K562 (cell line): ENCODE measurements at regions not wholly inside any gene's neighbourhood (a gene's known extent, or its start where the extent isn't known, plus 50 kb on each side); places are given as distances from the start of the nearest gene placed in this dataset.

Experiments
- ATAC-seq: fragments of 200-7000 bp; cut with Tn5 transposase; 3 replicates; pipeline ENCODE4 v1.9.1; 2020; ENCODE audit warnings: moderate library complexity
- BruUV-seq: library from RNA; stranded (reverse); fragments of 400-500 nt; replicated peaks from 2 replicates; lab custom pipeline; 2021; lab: Mats Ljungman, UMichigan
- CTCF ChIA-PET: fragments of 300-600 bp; formaldehyde crosslinking; extraction: SDS; loops from one replicate; lab custom pipeline; 2021; ENCODE audit warnings: low intra/inter-chr PET ratio; lab: Yijun Ruan, JAX
- POLR2A ChIA-PET: fragments of 300-600, 350-650 bp; sonication (Branson Sonifier 250); formaldehyde crosslinking; extraction: SDS; loops from one replicate; lab custom pipeline; 2021; ENCODE audit warnings: antibody characterized with exemption, inconsistent platforms; lab: Yijun Ruan, JAX
- DNase-seq, 4 experiments: peaks; one replicate each; pipeline versions ENCODE4 v3.0.0 to v3.0.0-alpha.2; 2011 to 2018; ENCODE audit warnings: low spot score in 3 of 4, mixed read lengths in 3 of 4; ENCODE audit errors: extremely low read depth in 1 of 4
- FAIRE-seq: peaks from 2 replicates; lab custom pipeline; 2011; peaks lifted over from hg19 to GRCh38; lab: Jason Lieb, UNC
- H2AFZ ChIP-seq: 2 replicates; pipeline ENCODE4 v1.6.0; 2011; ENCODE audit warnings: low read depth, low read length, control low read depth, inconsistent platforms
- H3K27ac ChIP-seq: fragments of 200-600 bp; 3 replicates; pipeline ENCODE4 v1.8.0; 2011; ENCODE audit warnings: low read depth, mild to moderate bottlenecking, control low read depth, inconsistent platforms, low read length, moderate library complexity, mixed read lengths; ENCODE audit errors: extremely low read depth
- H3K27me3 ChIP-seq, 2 experiments: fragments of 300-600 bp in 1 of 2; 2 replicates in 1 of 2; 3 replicates in 1 of 2; pipeline versions ENCODE4 v1.6.0 to v1.8.0; 2011; ENCODE audit warnings: inconsistent platforms in 2 of 2, low read length in 2 of 2, mild to moderate bottlenecking in 1 of 2, mixed read lengths in 1 of 2, moderate library complexity in 1 of 2; ENCODE audit not compliant: control insufficient read depth in 2 of 2, insufficient read depth in 2 of 2
- H3K36me3 ChIP-seq: fragments of 300-600 bp; 3 replicates; pipeline ENCODE4 v1.8.0; 2011; ENCODE audit warnings: mild to moderate bottlenecking, low read length, inconsistent platforms; ENCODE audit not compliant: control insufficient read depth, insufficient read depth
- H3K4me1 ChIP-seq, 2 experiments: fragments of 200-600 bp in 1 of 2; replicated peaks in 1 of 2; 2 replicates in 1 of 2; 3 replicates in 1 of 2; pipeline versions ENCODE4 v1.5.1 to v1.8.0; 2011; ENCODE audit warnings: inconsistent platforms in 2 of 2, low read length in 2 of 2, mild to moderate bottlenecking in 1 of 2, mixed read lengths in 1 of 2, moderate library complexity in 1 of 2; ENCODE audit not compliant: control insufficient read depth in 2 of 2, insufficient read depth in 2 of 2
- H3K4me2 ChIP-seq: 2 replicates; pipeline ENCODE4 v1.6.1; 2011; ENCODE audit warnings: low read length, control low read depth, inconsistent platforms, mixed read lengths; ENCODE audit not compliant: insufficient read depth
- H3K4me3 ChIP-seq: fragments of 200-600 bp; sonication (generic), shearing (Covaris generic); 2 replicates; pipeline ENCODE4 v1.5.1; 2016; ENCODE audit warnings: control low read depth, inconsistent platforms
- H3K79me2 ChIP-seq: fragments of 200-600 bp; 3 replicates; pipeline ENCODE4 v1.8.0; 2011; ENCODE audit warnings: low read length, inconsistent platforms; ENCODE audit not compliant: control insufficient read depth, insufficient read depth
- H3K9ac ChIP-seq, 2 experiments: 2 replicates each; pipeline versions ENCODE4 v1.6.0 to v1.6.1; 2011; ENCODE audit warnings: low read depth in 2 of 2, low read length in 2 of 2, control low read depth in 1 of 2, inconsistent platforms in 1 of 2, mild to moderate bottlenecking in 1 of 2, mixed read lengths in 1 of 2; ENCODE audit not compliant: insufficient read depth in 1 of 2
- H3K9me1 ChIP-seq: one replicate; pipeline ENCODE4 v1.6.0; 2011; ENCODE audit warnings: inconsistent platforms, mild to moderate bottlenecking, low read length, moderate library complexity; ENCODE audit not compliant: control insufficient read depth, insufficient read depth
- H3K9me3 ChIP-seq: replicated peaks from 2 replicates; pipeline ENCODE4 v1.5.1; 2011; ENCODE audit warnings: low read depth, low read length, inconsistent platforms; ENCODE audit not compliant: control insufficient read depth, insufficient read depth
- H4K20me1 ChIP-seq: replicated peaks from 2 replicates; pipeline ENCODE4 v1.6.1; 2011; ENCODE audit warnings: low read length, inconsistent platforms, mixed read lengths; ENCODE audit not compliant: control insufficient read depth, insufficient read depth
- C11orf30 ChIP-seq: fragments of 450-650 bp; IDR thresholded peaks from 2 replicates; pipeline ENCODE4 v1.6.1; 2016; ENCODE audit warnings: low read depth, mild to moderate bottlenecking
- DPF2 ChIP-seq: fragments of 450-650 bp; IDR thresholded peaks from 2 replicates; pipeline ENCODE4 v1.6.1; 2016
- HIVEP1 ChIP-seq: fragments of 250-450 bp; sonication (Bioruptor Pico); IDR thresholded peaks from 2 replicates; pipeline ENCODE4 v1.4.0; 2020; ENCODE audit warnings: mild to moderate bottlenecking
- NRF1 ChIP-seq, 2 experiments: fragments of 450-650 bp; IDR thresholded peaks in 1 of 2; conservative IDR thresholded peaks in 1 of 2; 2 replicates each; pipeline ENCODE4 v1.6.1; 2014; ENCODE audit warnings: mild to moderate bottlenecking in 2 of 2
- RBM17 ChIP-seq: fragments of 200-400 bp; formaldehyde crosslinking; IDR thresholded peaks from 2 replicates; pipeline ENCODE4 v1.6.1; 2017; ENCODE audit warnings: low read depth, mild to moderate bottlenecking, low read length, borderline replicate concordance
- STAT5B ChIP-seq: fragments of 250-450 bp; sonication (Bioruptor Pico); IDR thresholded peaks from 2 replicates; pipeline ENCODE4 v1.8.0; 2021; ENCODE audit warnings: mild to moderate bottlenecking, inconsistent platforms
- TCF15 ChIP-seq: fragments of 250-450 bp; sonication (Bioruptor Pico); IDR thresholded peaks from 2 replicates; pipeline ENCODE4 v1.8.0; 2022; ENCODE audit warnings: moderate library complexity, mild to moderate bottlenecking, inconsistent platforms
- whole genome bisulfite sequencing: fragments of 100-300 bp; shearing (Covaris generic); methylation state at CpG from one replicate; pipeline ENCODE4 v1.1.6; 2016; ENCODE audit warnings: low coverage, mixed read lengths; ENCODE audit not compliant: insufficient coverage; ENCODE audit errors: missing lambda C conversion rate; 5-methylcytosine and 5-hydroxymethylcytosine counted together
- in situ Hi-C: fragments of 300-500 bp; cut with MboI; formaldehyde crosslinking; loops from 4 replicates; pipeline ENCODE4 v1.15.0; 2018; ENCODE audit warnings: inconsistent platforms, mixed read lengths
- intact Hi-C: fragments of 100-400 bp; cut with micrococcal nuclease; formaldehyde crosslinking; loops from 2 replicates; pipeline ENCODE4 v1.14.2; 2022
- TF ChIP-seq, protein P1 (sequence below), 2 experiments: fragments of 450-650 bp in 1 of 2; IDR thresholded peaks; 2 replicates each; pipeline ENCODE4 v1.6.1; 2011 to 2017; ENCODE audit warnings: low read depth in 2 of 2, antibody characterized with exemption in 1 of 2, borderline replicate concordance in 1 of 2, low read length in 1 of 2, mild to moderate bottlenecking in 1 of 2, mixed read lengths in 1 of 2; ENCODE audit not compliant: control insufficient read depth in 1 of 2

GRCh38 chr13:56975647-56976046 lies 165.1 kb upstream of the PRR20A start:
- Histone ChIP-seq H3K9me3 (no peaks in the 10 kb centered on the region), H3K27ac (no peak overlapping the region), H3K79me2 (no peaks in the 10 kb centered on the region), H2AFZ (no peak overlapping the region), H3K9ac (no peak overlapping the region), H3K27me3 (no peaks in the 10 kb centered on the region), H3K9me1 (no peaks in the 10 kb centered on the region), H3K4me2 (no peak overlapping the region), H3K36me3 (no peaks in the 10 kb centered on the region), H4K20me1 (no peaks in the 10 kb centered on the region), H3K4me3 (no peak overlapping the region), H3K4me1 (no peaks in the 10 kb centered on the region)
- intact Hi-C loops, result no loop called here
- no peak for DNase-seq
- ChIA-PET CTCF (no interaction called here), POLR2A (no interaction called here)
- no peak for FAIRE-seq
- BruUV-seq, result no TSS peak
- TF ChIP-seq C11orf30 (no peak), RBM17 (no peak), TCF15 (CRISPR knock-in tag) (no peak), HIVEP1 (CRISPR knock-in tag) (no peak), NRF1 (conservative IDR thresholded peaks at IDR 0.05 in 1 of 2, IDR thresholded peaks at IDR 0.05 in 1 of 2) (no peak)
- in situ Hi-C loops, result no loop called here
- no peak for ATAC-seq
- WGBS, result 0% methylated on average over 1 of the region's 1 CpG

DNA sequence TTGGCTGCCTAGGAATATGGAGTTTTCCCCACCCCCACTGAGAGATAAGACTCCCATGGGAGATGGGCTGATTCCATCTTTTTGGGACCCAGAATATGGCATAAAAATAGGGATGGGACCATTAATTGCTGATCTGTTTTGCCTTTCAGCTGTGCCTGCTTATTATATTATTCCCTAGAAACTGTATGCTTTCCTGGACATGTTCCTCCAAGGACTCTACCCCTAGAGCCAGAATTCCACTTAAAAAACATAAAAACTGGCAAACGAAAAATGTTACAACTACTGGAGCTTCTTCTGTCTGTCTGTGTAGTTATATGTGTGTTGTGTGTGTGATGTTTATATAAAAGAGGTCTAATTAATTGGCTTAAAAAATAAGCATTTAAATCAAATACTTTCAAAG lies 159.9 kb upstream of the PRR20A start:
- TF ChIP-seq DPF2, result no peak
- TF ChIP-seq STAT5B (CRISPR knock-in tag), result no peak
- TF ChIP-seq, protein P1, sequence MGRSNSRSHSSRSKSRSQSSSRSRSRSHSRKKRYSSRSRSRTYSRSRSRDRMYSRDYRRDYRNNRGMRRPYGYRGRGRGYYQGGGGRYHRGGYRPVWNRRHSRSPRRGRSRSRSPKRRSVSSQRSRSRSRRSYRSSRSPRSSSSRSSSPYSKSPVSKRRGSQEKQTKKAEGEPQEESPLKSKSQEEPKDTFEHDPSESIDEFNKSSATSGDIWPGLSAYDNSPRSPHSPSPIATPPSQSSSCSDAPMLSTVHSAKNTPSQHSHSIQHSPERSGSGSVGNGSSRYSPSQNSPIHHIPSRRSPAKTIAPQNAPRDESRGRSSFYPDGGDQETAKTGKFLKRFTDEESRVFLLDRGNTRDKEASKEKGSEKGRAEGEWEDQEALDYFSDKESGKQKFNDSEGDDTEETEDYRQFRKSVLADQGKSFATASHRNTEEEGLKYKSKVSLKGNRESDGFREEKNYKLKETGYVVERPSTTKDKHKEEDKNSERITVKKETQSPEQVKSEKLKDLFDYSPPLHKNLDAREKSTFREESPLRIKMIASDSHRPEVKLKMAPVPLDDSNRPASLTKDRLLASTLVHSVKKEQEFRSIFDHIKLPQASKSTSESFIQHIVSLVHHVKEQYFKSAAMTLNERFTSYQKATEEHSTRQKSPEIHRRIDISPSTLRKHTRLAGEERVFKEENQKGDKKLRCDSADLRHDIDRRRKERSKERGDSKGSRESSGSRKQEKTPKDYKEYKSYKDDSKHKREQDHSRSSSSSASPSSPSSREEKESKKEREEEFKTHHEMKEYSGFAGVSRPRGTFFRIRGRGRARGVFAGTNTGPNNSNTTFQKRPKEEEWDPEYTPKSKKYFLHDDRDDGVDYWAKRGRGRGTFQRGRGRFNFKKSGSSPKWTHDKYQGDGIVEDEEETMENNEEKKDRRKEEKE (IDR thresholded peaks at IDR 0.05; ENCODE audit: borderline replicate concordance in 1 of 2, control insufficient read depth in 1 of 2, low read depth in 2 of 2, low read length in 1 of 2), result no peak
- CTCF ChIA-PET, result no interaction called here
- no peak overlapping the region for H3K4me3 ChIP-seq
- FAIRE-seq (no peak), DNase-seq (no peak), ATAC-seq (no peak)
- H4K20me1 ChIP-seq, result no peaks in the 10 kb centered on the region
- 0% methylated on average over 1 of the region's 1 CpG for WGBS
- H3K27ac ChIP-seq, result no peak overlapping the region
- in situ Hi-C loops, result no loop called here
- H3K9me1 ChIP-seq, result no peaks in the 10 kb centered on the region
- BruUV-seq, result no TSS peak
- H3K9me3 ChIP-seq, result no peaks in the 10 kb centered on the region
- POLR2A ChIA-PET, result no interaction called here
- no peak overlapping the region for H3K9ac ChIP-seq
- no peaks in the 10 kb centered on the region for H3K4me1 ChIP-seq
- no peaks in the 10 kb centered on the region for H3K27me3 ChIP-seq
- no peaks in the 10 kb centered on the region for H3K36me3 ChIP-seq
- no peak overlapping the region for H2AFZ ChIP-seq
- H3K4me2 ChIP-seq, result no peak overlapping the region
- intact Hi-C loops, result no loop called here
- H3K79me2 ChIP-seq, result no peaks in the 10 kb centered on the region
